Neural progenitor cell (in vitro differentiated cells): ENCODE measurements at regions not wholly inside any gene's neighbourhood (a gene's known extent, or its start where the extent isn't known, plus 50 kb on each side); places are given as distances from the start of the nearest gene placed in this dataset.

Experiments used
- DNase-seq: peaks from one replicate; pipeline ENCODE4 v3.0.0-alpha.2; 2016; ENCODE audit warnings: low spot score
- H2AFZ ChIP-seq: fragments of 200-600 bp; sonication (generic); replicated peaks from 2 replicates; pipeline ENCODE4 v1.6.1; 2016; ENCODE audit warnings: antibody characterized with exemption
- H3F3A ChIP-seq: fragments of 200-600 bp; sonication (generic); 2 replicates; pipeline ENCODE4 v1.6.1; 2016; ENCODE audit warnings: antibody characterized with exemption, low read depth
- H3K27ac ChIP-seq: fragments of 200-600 bp; sonication (generic); 2 replicates; pipeline ENCODE4 v1.5.1; 2016; ENCODE audit warnings: mild to moderate bottlenecking
- H3K27me3 ChIP-seq: fragments of 200-600 bp; sonication (generic); 2 replicates; pipeline ENCODE4 v1.6.1; 2016; ENCODE audit warnings: mild to moderate bottlenecking, moderate library complexity
- H3K36me3 ChIP-seq: fragments of 200-600 bp; sonication (generic); 2 replicates; pipeline ENCODE4 v1.5.1; 2016
- H3K4me1 ChIP-seq: fragments of 200-600 bp; sonication (generic); 2 replicates; pipeline ENCODE4 v1.6.1; 2016; ENCODE audit warnings: mixed run types
- H3K4me2 ChIP-seq: fragments of 200-600 bp; sonication (generic); 2 replicates; pipeline ENCODE4 v1.6.1; 2016
- H3K4me3 ChIP-seq: fragments of 200-600 bp; sonication (generic); 2 replicates; pipeline ENCODE4 v1.5.1; 2016
- H3K79me2 ChIP-seq: fragments of 200-600 bp; sonication (generic); 2 replicates; pipeline ENCODE4 v1.6.1; 2016; ENCODE audit warnings: low read depth
- H3K9ac ChIP-seq: fragments of 200-600 bp; sonication (generic); 2 replicates; pipeline ENCODE4 v1.6.1; 2016
- H3K9me3 ChIP-seq: fragments of 200-600 bp; sonication (generic); 2 replicates; pipeline ENCODE4 v1.5.1; 2016; ENCODE audit warnings: low read depth
- H4K20me1 ChIP-seq: fragments of 200-600 bp; sonication (generic); 2 replicates; pipeline ENCODE4 v1.6.1; 2016; ENCODE audit warnings: low read depth
- H3K27ac Mint-ChIP-seq: 3 replicates; pipeline ENCODE4 v1.8.0; 2021; ENCODE audit warnings: mixed read lengths
- H3K27me3 Mint-ChIP-seq: 2 replicates; pipeline ENCODE4 v1.8.0; 2022; ENCODE audit warnings: low read depth, mild to moderate bottlenecking, inconsistent platforms, moderate library complexity, mixed read lengths; ENCODE audit not compliant: insufficient read depth
- H3K36me3 Mint-ChIP-seq: 3 replicates; pipeline ENCODE4 v1.8.0; 2021; ENCODE audit warnings: mixed read lengths
- H3K4me1 Mint-ChIP-seq: 3 replicates; pipeline ENCODE4 v1.8.0; 2021; ENCODE audit warnings: mixed read lengths
- H3K4me3 Mint-ChIP-seq: 3 replicates; pipeline ENCODE4 v1.8.0; 2021; ENCODE audit warnings: mild to moderate bottlenecking, moderate library complexity, mixed read lengths
- H3K9me3 Mint-ChIP-seq: 3 replicates; pipeline ENCODE4 v1.8.0; 2020; ENCODE audit warnings: mixed read lengths
- CTCF ChIP-seq: fragments of 200-600 bp; sonication (generic); IDR thresholded peaks from 2 replicates; pipeline ENCODE4 v1.5.1; 2017; ENCODE audit warnings: antibody characterized with exemption, mild to moderate bottlenecking
- EZH2 ChIP-seq: fragments of 200-600 bp; sonication (generic); IDR thresholded peaks from 2 replicates; pipeline ENCODE4 v1.6.1; 2017; ENCODE audit warnings: antibody characterized with exemption, mild to moderate bottlenecking, moderate library complexity
- EZH2phosphoT487 ChIP-seq: fragments of 200-600 bp; sonication (generic); IDR thresholded peaks from 2 replicates; pipeline ENCODE4 v1.6.1; 2017; ENCODE audit warnings: antibody characterized with exemption

- H3K27ac Mint-ChIP-seq = no peak overlapping the region
- H3K27ac ChIP-seq = no peak overlapping the region
- H3K79me2 ChIP-seq = no peaks in the 10 kb centered on the region
- no peaks in the 10 kb centered on the region for H3K9me3 ChIP-seq
- H4K20me1 ChIP-seq = no peaks in the 10 kb centered on the region
- no peak overlapping the region for H3K4me3 Mint-ChIP-seq
- H3K36me3 Mint-ChIP-seq = no peaks in the 10 kb centered on the region
- peaks cover 6% of the 10 kb centered on the region for H3K4me1 ChIP-seq
- DNase-seq = no peak
- H3K4me2 ChIP-seq = no peak overlapping the region
- no peak overlapping the region for H3K4me3 ChIP-seq
- H3F3A ChIP-seq = no peaks in the 10 kb centered on the region
- H3K4me1 Mint-ChIP-seq = no peaks in the 10 kb centered on the region
- H2AFZ ChIP-seq = no peak overlapping the region
- no peak overlapping the region for H3K9ac ChIP-seq
- TF ChIP-seq EZH2 = no peak
- TF ChIP-seq EZH2phosphoT487 = no peak
- TF ChIP-seq CTCF = no peak
- H3K36me3 ChIP-seq = no peaks in the 10 kb centered on the region
- no peaks in the 10 kb centered on the region for H3K27me3 ChIP-seq
- no peaks in the 10 kb centered on the region for H3K27me3 Mint-ChIP-seq
- no peaks in the 10 kb centered on the region for H3K9me3 Mint-ChIP-seq
These were observed 83.6 kb upstream of the LHX5 start for GRCh38 chr12:113555226-113555625.

DNA sequence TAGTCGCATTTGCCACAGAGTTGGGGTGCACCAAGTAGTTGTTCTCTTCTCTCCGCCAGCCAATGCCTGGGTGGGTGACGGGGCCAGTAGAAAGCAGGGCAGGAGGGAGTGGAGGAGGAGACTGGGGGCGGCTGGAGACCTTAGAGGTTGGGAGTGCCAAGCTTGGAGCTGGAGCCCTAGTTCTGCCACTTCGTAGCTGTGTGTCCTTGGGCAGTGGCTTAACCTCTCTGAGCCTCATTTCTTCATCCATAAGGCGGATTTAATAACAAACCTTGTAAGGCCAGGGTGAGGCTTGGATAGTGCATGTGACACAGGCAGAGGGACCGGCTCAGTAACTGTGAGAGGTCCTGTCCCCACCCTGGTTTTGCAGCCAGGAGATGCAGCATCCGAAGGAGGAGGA lies 81.1 kb upstream of the LHX5 start:
- H3K9me3 ChIP-seq = no peaks in the 10 kb centered on the region
- Mint-ChIP-seq H3K27me3 (peaks cover 2% of the 10 kb centered on the region), H3K27ac (no peak overlapping the region), H3K36me3 (no peaks in the 10 kb centered on the region), H3K9me3 (peaks cover 6% of the 10 kb centered on the region), H3K4me3 (peak overlapping the region; percentile 13), H3K4me1 (no peaks in the 10 kb centered on the region)
- H3K36me3 ChIP-seq = no peaks in the 10 kb centered on the region
- DNase-seq = no peak
- H3K4me2 ChIP-seq = no peak overlapping the region
- H3K27me3 ChIP-seq = no peaks in the 10 kb centered on the region
- H3K79me2 ChIP-seq = no peaks in the 10 kb centered on the region
- no peaks in the 10 kb centered on the region for H4K20me1 ChIP-seq
- H3K4me3 ChIP-seq = no peak overlapping the region
- TF ChIP-seq EZH2 = no peak
- no peak for TF ChIP-seq CTCF
- no peak for TF ChIP-seq EZH2phosphoT487
- H3F3A ChIP-seq = no peaks in the 10 kb centered on the region
- H2AFZ ChIP-seq = no peak overlapping the region
- H3K4me1 ChIP-seq = peaks cover under 1% of the 10 kb centered on the region
- H3K9ac ChIP-seq = no peak overlapping the region
- H3K27ac ChIP-seq = no peak overlapping the region

DNA sequence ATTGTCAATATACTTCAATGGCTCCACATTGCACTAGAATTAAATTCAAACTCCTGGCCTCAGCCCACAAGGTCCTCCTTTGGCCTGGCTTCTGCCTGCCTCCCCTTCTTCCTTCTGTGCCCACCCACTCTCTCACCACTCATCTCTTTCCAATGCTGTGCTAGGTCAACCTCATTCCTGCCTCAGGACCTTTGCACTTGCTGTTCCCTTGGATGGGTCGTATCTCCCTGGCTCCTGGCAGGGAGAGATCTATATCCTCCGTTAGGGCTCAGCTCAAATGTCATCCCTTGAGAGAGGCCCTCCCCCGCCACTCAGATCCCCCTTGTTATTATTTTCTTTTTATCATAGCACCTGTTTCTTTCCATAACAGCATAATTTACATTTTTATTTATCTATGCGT lies 79.9 kb upstream of the LHX5 start:
- peaks cover 7% of the 10 kb centered on the region for H3K4me1 ChIP-seq
- H3K27me3 ChIP-seq = no peaks in the 10 kb centered on the region
- H3K4me3 Mint-ChIP-seq = no peak overlapping the region
- no peaks in the 10 kb centered on the region for H3K36me3 Mint-ChIP-seq
- no peak overlapping the region for H3K27ac ChIP-seq
- H3K27me3 Mint-ChIP-seq = peaks cover 2% of the 10 kb centered on the region
- H3K9me3 ChIP-seq = no peaks in the 10 kb centered on the region
- H3K4me3 ChIP-seq = no peak overlapping the region
- no peaks in the 10 kb centered on the region for H3K36me3 ChIP-seq
- H3K79me2 ChIP-seq = no peaks in the 10 kb centered on the region
- no peaks in the 10 kb centered on the region for H3F3A ChIP-seq
- peaks cover 3% of the 10 kb centered on the region for H3K4me1 Mint-ChIP-seq
- no peak for TF ChIP-seq EZH2
- no peak for TF ChIP-seq CTCF
- TF ChIP-seq EZH2phosphoT487 = no peak
- no peaks in the 10 kb centered on the region for H4K20me1 ChIP-seq
- peaks cover 6% of the 10 kb centered on the region for H3K9me3 Mint-ChIP-seq
- no peak overlapping the region for H3K9ac ChIP-seq
- no peak overlapping the region for H3K27ac Mint-ChIP-seq
- H2AFZ ChIP-seq = no peak overlapping the region
- no peak overlapping the region for H3K4me2 ChIP-seq
- DNase-seq = no peak

DNA sequence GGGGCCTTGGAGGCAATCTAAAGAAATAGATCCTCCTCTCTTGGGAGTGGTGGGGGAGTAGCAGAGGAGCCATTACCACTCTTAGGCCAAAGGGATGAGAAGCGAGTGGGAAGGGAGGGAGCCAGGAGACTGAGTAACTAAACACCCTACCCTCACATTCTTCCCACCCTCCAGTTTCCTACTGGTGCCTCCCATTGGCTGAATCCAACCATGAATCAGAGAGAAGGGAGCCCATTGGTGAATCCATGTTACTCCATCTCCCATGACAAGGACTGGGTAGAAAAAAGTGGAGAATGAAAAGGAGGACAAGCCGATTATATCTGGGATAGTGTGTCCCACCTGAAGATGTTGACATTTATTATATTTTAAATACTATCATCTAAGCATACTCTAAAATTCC lies 76.8 kb upstream of the LHX5 start:
- Histone ChIP-seq H3K9me3 (no peaks in the 10 kb centered on the region), H3K36me3 (no peaks in the 10 kb centered on the region), H4K20me1 (no peaks in the 10 kb centered on the region), H3K27ac (no peak overlapping the region), H3K4me2 (no peak overlapping the region), H3K4me3 (no peak overlapping the region), H3K4me1 (peaks cover 7% of the 10 kb centered on the region), H2AFZ (no peak overlapping the region), H3K9ac (no peak overlapping the region), H3K79me2 (no peaks in the 10 kb centered on the region), H3F3A (no peaks in the 10 kb centered on the region), H3K27me3 (no peaks in the 10 kb centered on the region)
- Mint-ChIP-seq H3K36me3 (no peaks in the 10 kb centered on the region), H3K4me3 (no peak overlapping the region), H3K27ac (no peak overlapping the region), H3K27me3 (peaks cover 2% of the 10 kb centered on the region), H3K9me3 (peaks cover 6% of the 10 kb centered on the region), H3K4me1 (peaks cover 3% of the 10 kb centered on the region)
- no peak for TF ChIP-seq EZH2
- no peak for TF ChIP-seq CTCF
- TF ChIP-seq EZH2phosphoT487 = no peak
- no peak for DNase-seq
